Osteoblast (primary cell): ENCODE measurements at regions not wholly inside any gene's neighbourhood (a gene's known extent, or its start where the extent isn't known, plus 50 kb on each side); places are given as distances from the start of the nearest gene placed in this dataset.
A peak's percentile ranks its signal among the peaks of the same experiment; 100 is the strongest.

Experiments
- DNase-seq: peaks from one replicate; pipeline ENCODE4 v3.0.0; 2011; ENCODE audit warnings: low spot score, mixed read lengths; ENCODE audit not compliant: insufficient read length; ENCODE audit errors: missing footprints
- H2AFZ ChIP-seq: 2 replicates; pipeline ENCODE4 v1.6.0; 2011; ENCODE audit warnings: mild to moderate bottlenecking, low read length
- H3K27ac ChIP-seq: 2 replicates; pipeline ENCODE4 v1.5.1; 2011; ENCODE audit warnings: mild to moderate bottlenecking, low read depth, low read length, moderate library complexity
- H3K27me3 ChIP-seq: 2 replicates; pipeline ENCODE4 v1.6.0; 2012; ENCODE audit warnings: mild to moderate bottlenecking, control low read depth, inconsistent platforms, low read length, moderate library complexity; ENCODE audit not compliant: insufficient read depth
- H3K36me3 ChIP-seq: 2 replicates; pipeline ENCODE4 v1.5.1; 2011; ENCODE audit warnings: mild to moderate bottlenecking, low read length, control low read depth, moderate library complexity; ENCODE audit not compliant: insufficient read depth
- H3K4me1 ChIP-seq: 2 replicates; pipeline ENCODE4 v1.5.1; 2011; ENCODE audit warnings: mild to moderate bottlenecking, low read length, control low read depth, moderate library complexity; ENCODE audit not compliant: insufficient read depth
- H3K4me2 ChIP-seq: 2 replicates; pipeline ENCODE4 v1.6.0; 2011; ENCODE audit warnings: mild to moderate bottlenecking, low read length; ENCODE audit not compliant: insufficient read depth
- H3K4me3 ChIP-seq: fragments of 200-600 bp; sonication (generic); 3 replicates; pipeline ENCODE4 v1.5.1; 2012; ENCODE audit warnings: mild to moderate bottlenecking, low read length, inconsistent platforms; ENCODE audit not compliant: insufficient read depth
- H3K79me2 ChIP-seq: 2 replicates; pipeline ENCODE4 v1.6.0; 2012; ENCODE audit warnings: mild to moderate bottlenecking, low read length, control low read depth, inconsistent platforms; ENCODE audit not compliant: insufficient read depth
- H3K9me3 ChIP-seq: 2 replicates; pipeline ENCODE4 v1.5.1; 2011; ENCODE audit warnings: low read depth, low read length, control low read depth
- H4K20me1 ChIP-seq: 2 replicates; pipeline ENCODE4 v1.6.0; 2012; ENCODE audit warnings: mild to moderate bottlenecking, low read length, control low read depth; ENCODE audit not compliant: insufficient read depth
- TF ChIP-seq, protein P1 (sequence below): IDR thresholded peaks from 2 replicates; pipeline ENCODE4 v1.5.1; 2011; ENCODE audit warnings: mild to moderate bottlenecking, low read depth, low read length, moderate library complexity; ENCODE audit errors: extremely low read depth

- H3K27me3 ChIP-seq, result no peaks in the 10 kb centered on the region
- no peaks in the 10 kb centered on the region for H3K79me2 ChIP-seq
- no peaks in the 10 kb centered on the region for H3K9me3 ChIP-seq
- TF ChIP-seq, protein P1, sequence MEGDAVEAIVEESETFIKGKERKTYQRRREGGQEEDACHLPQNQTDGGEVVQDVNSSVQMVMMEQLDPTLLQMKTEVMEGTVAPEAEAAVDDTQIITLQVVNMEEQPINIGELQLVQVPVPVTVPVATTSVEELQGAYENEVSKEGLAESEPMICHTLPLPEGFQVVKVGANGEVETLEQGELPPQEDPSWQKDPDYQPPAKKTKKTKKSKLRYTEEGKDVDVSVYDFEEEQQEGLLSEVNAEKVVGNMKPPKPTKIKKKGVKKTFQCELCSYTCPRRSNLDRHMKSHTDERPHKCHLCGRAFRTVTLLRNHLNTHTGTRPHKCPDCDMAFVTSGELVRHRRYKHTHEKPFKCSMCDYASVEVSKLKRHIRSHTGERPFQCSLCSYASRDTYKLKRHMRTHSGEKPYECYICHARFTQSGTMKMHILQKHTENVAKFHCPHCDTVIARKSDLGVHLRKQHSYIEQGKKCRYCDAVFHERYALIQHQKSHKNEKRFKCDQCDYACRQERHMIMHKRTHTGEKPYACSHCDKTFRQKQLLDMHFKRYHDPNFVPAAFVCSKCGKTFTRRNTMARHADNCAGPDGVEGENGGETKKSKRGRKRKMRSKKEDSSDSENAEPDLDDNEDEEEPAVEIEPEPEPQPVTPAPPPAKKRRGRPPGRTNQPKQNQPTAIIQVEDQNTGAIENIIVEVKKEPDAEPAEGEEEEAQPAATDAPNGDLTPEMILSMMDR, result no peak
- no peak overlapping the region for H3K4me3 ChIP-seq
- no peak for DNase-seq
- no peaks in the 10 kb centered on the region for H3K36me3 ChIP-seq
- H3K27ac ChIP-seq, result no peak overlapping the region
- H3K4me2 ChIP-seq, result no peak overlapping the region
- no peaks in the 10 kb centered on the region for H4K20me1 ChIP-seq
- H2AFZ ChIP-seq, result no peak overlapping the region
- H3K4me1 ChIP-seq, result no peaks in the 10 kb centered on the region
These were observed 64.0 kb upstream of the KCNN2 start for GRCh38 chr5:114297915-114298314.

DNA sequence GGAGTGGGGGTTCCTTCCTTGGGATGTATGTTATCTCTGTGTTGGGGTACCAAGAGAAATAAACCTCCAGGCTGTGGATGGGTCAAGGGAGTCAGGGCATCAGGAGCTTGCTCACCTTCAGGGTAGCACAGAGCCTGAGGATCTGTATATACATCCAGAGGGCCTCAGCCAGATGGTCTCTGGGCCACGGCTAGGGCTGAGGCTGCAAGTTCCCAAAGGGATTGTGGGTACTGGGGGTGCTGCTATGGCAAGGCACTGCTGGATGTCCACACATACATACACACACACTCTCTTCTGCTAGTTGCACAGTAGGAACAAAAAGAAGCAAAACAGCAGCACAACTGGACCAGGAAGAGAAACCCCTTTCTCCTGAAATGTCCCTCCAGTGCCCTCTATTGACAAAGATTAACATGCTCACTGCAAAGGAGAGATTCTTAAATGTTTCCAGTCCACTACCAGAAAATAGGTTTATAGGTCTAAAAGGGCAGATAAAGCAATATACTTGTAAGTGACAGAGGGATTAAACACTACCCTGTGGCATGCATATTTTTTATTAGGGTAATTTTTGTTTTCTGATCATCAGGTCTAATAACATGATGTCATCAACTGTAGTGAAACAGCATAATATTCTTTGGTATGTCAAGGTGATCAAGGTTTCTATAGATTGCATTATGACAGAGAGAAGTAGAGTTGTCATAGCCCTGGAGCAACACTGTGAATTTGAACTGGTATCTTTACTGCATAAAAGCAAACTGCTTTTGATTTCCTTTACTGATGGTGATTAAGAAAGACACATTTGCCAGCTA, 56.3 kb upstream of the KCNN2 start:
- H3K9me3 ChIP-seq, result no peaks in the 10 kb centered on the region
- peak; percentile 19 for DNase-seq
- no peak overlapping the region for H3K4me3 ChIP-seq
- no peak overlapping the region for H2AFZ ChIP-seq
- no peaks in the 10 kb centered on the region for H3K27me3 ChIP-seq
- H3K4me2 ChIP-seq, result no peak overlapping the region
- no peak overlapping the region for H3K27ac ChIP-seq
- H3K4me1 ChIP-seq, result no peaks in the 10 kb centered on the region
- no peaks in the 10 kb centered on the region for H3K79me2 ChIP-seq
- H3K36me3 ChIP-seq, result no peaks in the 10 kb centered on the region
- H4K20me1 ChIP-seq, result no peaks in the 10 kb centered on the region
- TF ChIP-seq, protein P1, result no peak

DNA sequence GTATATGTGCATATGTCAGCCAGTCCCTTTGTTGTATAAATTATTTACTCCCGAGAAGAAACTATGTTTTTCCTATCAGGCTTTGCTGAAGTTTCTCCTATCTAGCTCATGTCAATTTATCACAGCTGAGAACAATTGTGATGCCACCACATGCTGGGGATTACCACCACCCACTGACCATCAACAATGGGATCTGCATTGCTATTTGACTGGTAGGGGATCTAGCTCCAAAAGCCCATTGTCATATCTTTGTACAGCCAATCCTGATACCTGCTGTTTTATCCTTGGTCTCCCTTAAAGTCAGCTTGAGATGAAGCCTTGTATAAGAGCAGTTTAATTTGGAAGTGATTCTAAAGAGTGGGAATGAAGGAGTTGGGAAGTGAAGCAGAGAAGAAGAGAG, 53.9 kb upstream of the KCNN2 start:
- TF ChIP-seq, protein P1, result no peak
- no peaks in the 10 kb centered on the region for H3K9me3 ChIP-seq
- no peak overlapping the region for H3K4me3 ChIP-seq
- DNase-seq, result no peak
- no peak overlapping the region for H3K4me2 ChIP-seq
- H3K27me3 ChIP-seq, result no peaks in the 10 kb centered on the region
- no peak overlapping the region for H2AFZ ChIP-seq
- H3K27ac ChIP-seq, result no peak overlapping the region
- no peaks in the 10 kb centered on the region for H3K79me2 ChIP-seq
- no peaks in the 10 kb centered on the region for H4K20me1 ChIP-seq
- H3K36me3 ChIP-seq, result no peaks in the 10 kb centered on the region
- no peaks in the 10 kb centered on the region for H3K4me1 ChIP-seq

DNA sequence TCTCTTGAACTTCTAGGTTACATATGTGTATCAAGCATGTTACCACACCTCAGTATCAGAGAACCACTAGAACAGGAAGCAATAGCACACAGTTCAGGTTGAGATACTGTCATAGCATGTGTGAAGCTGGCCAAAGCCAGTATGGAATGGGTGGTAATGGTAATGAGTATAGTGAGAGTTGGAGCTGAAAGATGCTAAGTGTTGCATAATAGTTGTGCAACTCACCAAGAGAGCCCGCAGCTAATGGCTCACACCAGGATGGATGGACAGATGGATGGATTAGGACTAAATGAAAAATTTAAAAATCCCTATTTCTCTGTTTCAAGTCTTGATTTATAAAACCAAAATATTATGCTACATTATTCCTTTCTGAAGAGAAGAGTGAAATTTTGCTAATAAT, 53.4 kb upstream of the KCNN2 start:
- Histone ChIP-seq H3K4me3 (no peak overlapping the region), H3K4me1 (no peaks in the 10 kb centered on the region), H3K4me2 (no peak overlapping the region), H3K36me3 (no peaks in the 10 kb centered on the region), H2AFZ (no peak overlapping the region), H3K27ac (no peak overlapping the region), H3K27me3 (no peaks in the 10 kb centered on the region), H3K9me3 (no peaks in the 10 kb centered on the region), H4K20me1 (no peaks in the 10 kb centered on the region), H3K79me2 (no peaks in the 10 kb centered on the region)
- TF ChIP-seq, protein P1, result no peak
- DNase-seq, result peak; percentile 18
